T47D (cell line): ENCODE measurements at regions not wholly inside any gene's neighbourhood (a gene's known extent, or its start where the extent isn't known, plus 50 kb on each side); places are given as distances from the start of the nearest gene placed in this dataset.

Experiments used
- DNase-seq, 2 experiments: peaks; one replicate each; pipeline versions ENCODE4 v3.0.0 to v3.0.0-alpha.2; 2011 to 2012; ENCODE audit warnings: low read depth in 1 of 2, low spot score in 1 of 2
- JUND ChIP-seq: IDR thresholded peaks from 2 replicates; pipeline ENCODE4 v1.6.1; 2012; ENCODE audit warnings: low read depth
- in situ Hi-C: cut with HindIII; loops from 2 replicates; pipeline ENCODE4 v1.10.0; 2016; ENCODE audit warnings: low sequenced_read_pairs, low pct_unique_long_range_greater_than_20kb

DNA sequence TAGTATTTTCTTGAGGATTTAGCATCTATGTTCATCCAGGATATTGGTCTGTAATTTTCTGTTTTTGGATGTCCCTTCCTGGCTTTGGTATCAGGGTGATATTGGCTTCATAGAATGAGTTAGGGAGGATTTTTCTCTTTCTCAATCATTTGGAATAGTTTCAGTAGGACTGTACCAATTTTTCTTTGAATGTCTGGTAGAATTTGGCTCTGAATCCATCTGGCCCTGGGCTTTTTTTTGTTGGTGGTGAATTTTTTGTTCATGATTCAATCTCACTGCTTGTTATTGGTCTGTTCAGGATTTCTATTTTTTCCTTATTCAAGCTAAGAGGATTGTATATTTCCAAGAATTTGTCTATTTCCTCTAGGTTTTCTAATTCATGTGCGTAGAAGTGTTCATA lies 192.7 kb downstream of the KIF20B start:
- TF ChIP-seq JUND: no peak
- in situ Hi-C loops: no loop called here
- no peak for DNase-seq

DNA sequence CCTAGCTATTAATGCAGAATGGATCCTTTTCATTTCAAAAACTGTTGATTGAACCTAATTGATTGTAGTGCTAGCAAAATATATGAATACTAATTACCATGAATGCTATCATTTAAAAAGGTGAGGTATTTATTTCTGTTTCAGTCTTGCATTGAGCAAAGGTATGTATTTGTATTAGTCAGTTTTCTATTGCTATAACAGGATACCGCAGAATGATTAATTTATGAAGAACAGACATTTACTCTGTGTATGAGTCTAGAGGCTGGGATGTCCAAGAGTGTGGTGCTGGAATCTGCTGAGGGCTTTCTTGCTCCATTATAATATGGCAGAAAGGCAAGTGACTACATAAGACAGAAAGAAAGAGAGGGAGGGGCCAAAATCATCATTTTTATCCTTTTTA lies 199.2 kb downstream of the KIF20B start:
- no peak for DNase-seq
- TF ChIP-seq JUND: no peak
- in situ Hi-C loops: no loop called here

DNA sequence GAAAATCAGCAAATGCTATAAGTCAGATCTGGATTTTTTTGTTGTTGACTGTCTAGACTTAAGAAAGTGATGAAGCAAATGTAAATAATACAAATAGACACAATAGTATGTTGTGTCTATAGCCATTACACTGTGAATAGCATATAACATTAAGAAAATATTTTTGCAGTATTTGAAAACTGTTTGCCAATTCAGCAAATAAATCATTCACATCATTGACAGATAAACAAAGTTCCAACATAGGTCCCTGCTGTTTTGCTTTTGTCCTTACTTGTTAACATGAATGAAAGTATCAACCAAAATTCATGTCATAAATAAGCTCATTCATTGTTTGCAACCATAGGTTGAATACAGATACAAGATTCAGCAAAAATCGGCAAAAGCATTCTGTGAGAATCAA lies 200.5 kb downstream of the KIF20B start:
- no peak for TF ChIP-seq JUND
- DNase-seq: no peak
- in situ Hi-C loops: no loop called here

DNA sequence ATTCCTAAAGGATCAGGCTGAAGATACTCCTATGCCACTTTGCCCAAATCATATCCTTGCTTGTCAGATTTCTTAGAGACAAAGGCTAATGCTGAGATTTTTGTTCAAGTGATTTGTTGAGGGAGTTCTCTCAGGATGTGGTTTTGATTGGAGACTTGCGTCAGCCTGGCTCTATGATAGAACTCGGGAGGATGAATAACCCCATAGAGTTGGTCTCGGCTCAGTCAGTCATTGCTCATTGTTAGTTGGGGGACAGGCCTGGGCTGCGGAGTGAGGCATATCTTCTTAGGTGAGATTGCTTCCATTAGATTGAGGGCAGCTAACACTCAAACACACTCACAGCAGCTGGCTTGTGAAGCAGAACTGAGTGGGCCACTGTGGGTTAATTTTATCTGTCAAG lies 203.4 kb downstream of the KIF20B start:
- in situ Hi-C loops: no loop called here
- DNase-seq: no peak

DNA sequence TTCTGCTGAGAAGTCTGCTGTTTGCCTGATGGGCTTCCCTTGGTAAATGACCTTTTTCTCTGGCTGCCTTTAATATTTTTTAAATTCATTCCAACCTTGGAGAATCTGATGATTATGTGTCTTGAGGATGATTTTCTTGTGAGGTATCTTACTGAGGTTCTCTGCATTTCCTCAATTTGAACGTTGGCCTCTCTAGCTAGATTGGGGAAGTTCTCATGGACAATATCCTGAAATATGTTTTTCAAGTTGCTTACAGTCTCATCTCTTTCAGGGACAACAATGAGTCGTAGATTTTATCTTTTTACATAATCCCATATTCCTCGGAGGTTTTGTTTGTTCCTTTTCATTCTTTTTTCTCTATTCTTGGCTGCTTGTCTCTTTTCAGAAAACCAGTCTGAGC lies 208.4 kb downstream of the KIF20B start:
- in situ Hi-C loops: no loop called here
- TF ChIP-seq JUND: no peak
- DNase-seq: no peak

More for the DNA sequence above, 203.4 kb downstream of the KIF20B start:
- no peak for TF ChIP-seq JUND

DNA sequence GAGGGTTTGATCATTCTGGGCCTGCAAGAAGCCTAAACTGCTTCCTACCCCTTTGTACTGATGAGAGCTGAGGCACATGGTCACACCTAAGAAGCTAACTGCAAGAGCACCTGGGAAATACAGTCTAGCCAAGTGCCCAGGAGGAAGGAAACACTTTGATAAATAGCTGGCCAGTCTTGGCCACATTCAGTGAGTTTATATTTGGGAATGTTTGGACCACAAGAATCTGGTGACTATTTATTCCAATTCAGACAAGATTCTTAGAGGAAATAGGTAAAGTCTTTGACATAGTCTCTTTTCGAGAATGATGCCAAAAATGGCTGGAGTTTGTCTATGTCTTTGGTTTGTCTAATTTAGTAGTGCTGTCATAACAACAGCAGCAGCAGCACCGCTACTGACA lies 213.6 kb downstream of the KIF20B start:
- in situ Hi-C loops: no loop called here
- no peak for TF ChIP-seq JUND
- DNase-seq: no peak

DNA sequence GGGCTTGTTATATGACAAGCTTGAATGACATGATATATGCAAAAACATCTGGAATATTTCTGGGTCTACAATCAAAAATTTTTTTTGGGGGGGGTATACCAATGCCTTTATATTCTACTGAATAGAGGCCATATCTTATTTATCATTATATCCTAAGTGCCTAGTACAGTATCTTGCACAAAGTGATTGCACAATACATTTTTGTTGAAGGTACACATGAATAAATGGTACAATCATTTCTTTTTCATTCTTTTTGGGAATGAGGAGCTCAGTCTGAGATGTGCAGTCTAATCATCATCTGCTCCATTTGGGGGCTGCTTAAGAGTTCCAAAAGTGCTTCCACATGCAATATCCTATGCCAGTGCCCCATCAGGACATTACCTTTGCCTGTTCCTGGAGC lies 214.6 kb downstream of the KIF20B start:
- in situ Hi-C loops: no loop called here
- DNase-seq: no peak
- no peak for TF ChIP-seq JUND

GRCh38 chr10:89916468-89917215 lies 215.3 kb downstream of the KIF20B start:
- no peak for DNase-seq
- in situ Hi-C loops: no loop called here
- TF ChIP-seq JUND: no peak

DNA sequence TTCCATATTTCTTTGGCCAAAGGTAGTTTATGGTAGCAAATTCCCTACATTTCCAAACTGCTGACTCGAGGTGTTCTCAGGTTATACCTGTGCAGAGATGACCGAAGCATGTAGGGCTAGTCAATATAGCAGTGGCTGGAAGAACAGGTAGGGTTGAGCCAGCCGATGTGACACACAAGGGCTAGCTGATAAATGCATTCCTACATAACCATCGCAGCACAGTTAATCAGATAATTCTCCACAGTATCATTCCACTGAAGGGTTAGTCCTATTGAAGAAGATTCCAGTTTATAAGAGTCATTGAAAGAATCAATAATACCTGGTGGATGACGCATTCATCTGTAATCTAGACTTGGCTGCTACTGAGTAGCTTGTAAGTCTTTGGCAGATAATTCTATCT lies 220.0 kb downstream of the KIF20B start:
- DNase-seq: no peak
- TF ChIP-seq JUND: no peak
- in situ Hi-C loops: no loop called here

GRCh38 chr10:89923661-89924060 lies 222.3 kb downstream of the KIF20B start:
- no peak for DNase-seq
- no peak for TF ChIP-seq JUND
- in situ Hi-C loops: no loop called here

GRCh38 chr10:89924261-89924660 lies 222.9 kb downstream of the KIF20B start:
- no peak for TF ChIP-seq JUND
- in situ Hi-C loops: no loop called here
- DNase-seq: no peak

GRCh38 chr10:89926736-89927135 lies 225.3 kb downstream of the KIF20B start:
- in situ Hi-C loops: no loop called here
- no peak for DNase-seq
- no peak for TF ChIP-seq JUND

DNA sequence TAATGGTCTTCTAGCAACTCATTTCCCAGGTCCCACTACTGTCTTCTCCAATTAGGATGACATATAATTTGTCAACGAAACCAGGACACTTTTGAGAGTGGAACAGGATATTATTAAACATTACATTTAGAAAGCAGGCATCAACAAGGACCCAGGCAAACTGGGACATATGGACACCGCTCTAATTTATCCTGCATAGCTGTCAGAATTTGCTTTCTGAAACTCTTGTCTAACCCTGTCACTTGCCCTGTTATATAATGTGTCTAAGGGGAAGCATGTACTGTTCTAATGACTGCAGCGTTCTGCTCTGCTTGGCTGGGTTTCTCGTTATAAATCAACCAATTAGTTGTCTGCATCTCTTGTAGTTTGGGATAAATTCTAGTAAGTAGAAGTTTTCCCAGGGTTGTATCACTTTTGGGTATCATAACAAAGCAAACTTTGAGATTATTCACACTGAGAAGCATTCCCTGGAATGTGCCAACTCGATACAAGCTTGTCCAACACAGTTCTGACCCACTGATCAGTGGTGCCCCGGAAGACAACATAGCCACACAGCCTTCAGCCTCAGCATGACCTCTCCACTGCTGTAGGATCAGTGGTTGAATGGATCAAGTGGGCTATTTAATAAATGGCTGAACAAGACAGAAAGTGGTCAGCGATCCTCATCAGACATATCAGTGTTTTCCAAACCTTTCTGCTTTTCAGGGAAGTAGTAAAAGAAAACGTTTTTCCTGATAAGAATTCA lies 228.1 kb downstream of the KIF20B start:
- no peak for TF ChIP-seq JUND
- in situ Hi-C loops: no loop called here
- no peak for DNase-seq

GRCh38 chr10:89937494-89937893 lies 236.1 kb downstream of the KIF20B start:
- DNase-seq: no peak
- no peak for TF ChIP-seq JUND
- in situ Hi-C loops: no loop called here
